Neural cell (in vitro differentiated cells): ENCODE measurements at regions not wholly inside any gene's neighbourhood (a gene's known extent, or its start where the extent isn't known, plus 50 kb on each side); places are given as distances from the start of the nearest gene placed in this dataset.

ENCODE experiments used
- H2AFZ ChIP-seq: fragments of 200-600, 300-800 bp; sonication (generic), shearing (Covaris generic); 2 replicates; pipeline ENCODE4 v1.6.0; 2014; ENCODE audit warnings: low read depth, mild to moderate bottlenecking, antibody characterized with exemption, low read length, moderate library complexity
- H3F3A ChIP-seq: fragments of 200-600 bp; shearing (Covaris generic); 2 replicates; pipeline ENCODE4 v1.6.1; 2016; ENCODE audit warnings: mild to moderate bottlenecking, moderate library complexity, mixed read lengths, antibody characterized with exemption, low read length; ENCODE audit not compliant: insufficient read depth, poor library complexity, severe bottlenecking
- H3K27ac ChIP-seq: fragments of 200-600, 300-800 bp; sonication (generic), shearing (Covaris generic); 2 replicates; pipeline ENCODE4 v1.5.1; 2014; ENCODE audit warnings: mild to moderate bottlenecking, low read length, moderate library complexity
- H3K27me3 ChIP-seq: fragments of 300-800, 200-600 bp; sonication (generic), shearing (Covaris generic); 2 replicates; pipeline ENCODE4 v1.6.0; 2014; ENCODE audit warnings: mild to moderate bottlenecking, low read depth, low read length, moderate library complexity; ENCODE audit not compliant: insufficient read depth
- H3K36me3 ChIP-seq: fragments of 300-800, 200-600 bp; sonication (generic), shearing (Covaris generic); 2 replicates; pipeline ENCODE4 v1.5.1; 2014; ENCODE audit warnings: mild to moderate bottlenecking, antibody characterized with exemption, low read length, moderate library complexity; ENCODE audit not compliant: insufficient read depth
- H3K4me2 ChIP-seq: fragments of 300-800, 200-600 bp; sonication (generic), shearing (Covaris generic); 2 replicates; pipeline ENCODE4 v1.6.0; 2014; ENCODE audit warnings: mild to moderate bottlenecking, low read length
- H3K4me3 ChIP-seq: fragments of 300-800, 200-600 bp; sonication (generic), shearing (Covaris generic); 2 replicates; pipeline ENCODE4 v1.5.1; 2014; ENCODE audit warnings: mild to moderate bottlenecking, low read length, moderate library complexity
- H3K79me2 ChIP-seq: fragments of 200-600 bp; shearing (Covaris generic); replicated peaks from 2 replicates; pipeline ENCODE4 v1.6.0; 2014; ENCODE audit warnings: mild to moderate bottlenecking, low read length, moderate library complexity; ENCODE audit not compliant: insufficient read depth
- H3K9ac ChIP-seq: fragments of 300-800, 200-600 bp; sonication (generic), shearing (Covaris generic); 2 replicates; pipeline ENCODE4 v1.6.1; 2016; ENCODE audit warnings: mild to moderate bottlenecking, low read length, mixed read lengths
- H3K9me2 ChIP-seq: fragments of 200-600 bp; shearing (Covaris generic); 2 replicates; pipeline ENCODE4 v1.6.1; 2016; ENCODE audit warnings: mild to moderate bottlenecking, low read length, mixed read lengths; ENCODE audit not compliant: insufficient read depth
- H3K9me3 ChIP-seq: fragments of 200-600, 300-800 bp; sonication (generic), shearing (Covaris generic); 2 replicates; pipeline ENCODE4 v1.6.1; 2016; ENCODE audit warnings: mild to moderate bottlenecking, mixed run types, low read length, moderate library complexity, mixed read lengths
- H4K20me1 ChIP-seq: fragments of 200-600 bp; shearing (Covaris generic); 2 replicates; pipeline ENCODE4 v1.6.1; 2016; ENCODE audit warnings: mild to moderate bottlenecking, mixed run types; ENCODE audit not compliant: insufficient read depth
- EP300 ChIP-seq: fragments of 450-650 bp; conservative IDR thresholded peaks from 2 replicates; pipeline ENCODE4 v1.6.1; 2014; ENCODE audit warnings: antibody characterized with exemption, mild to moderate bottlenecking, moderate library complexity; ENCODE audit not compliant: poor library complexity, severe bottlenecking
- EZH2 ChIP-seq: fragments of 200-600, 300-800 bp; shearing (Covaris generic), sonication (generic); IDR thresholded peaks from 2 replicates; pipeline ENCODE4 v1.6.1; 2014; ENCODE audit warnings: antibody characterized with exemption, low read length, borderline replicate concordance, mild to moderate bottlenecking; ENCODE audit not compliant: insufficient read depth, poor library complexity, severe bottlenecking
- MXI1 ChIP-seq: fragments of 450-650 bp; conservative IDR thresholded peaks from 2 replicates; pipeline ENCODE4 v1.6.1; 2014; ENCODE audit warnings: antibody characterized with exemption, mild to moderate bottlenecking; ENCODE audit not compliant: poor library complexity, severe bottlenecking
- POLR2AphosphoS5 ChIP-seq: IDR thresholded peaks from 2 replicates; pipeline ENCODE4 v1.6.1; 2012
- RAD21 ChIP-seq: fragments of 450-650 bp; conservative IDR thresholded peaks from 2 replicates; pipeline ENCODE4 v1.6.1; 2014; ENCODE audit warnings: antibody characterized with exemption, mild to moderate bottlenecking, moderate library complexity
- SMC3 ChIP-seq: fragments of 450-650 bp; conservative IDR thresholded peaks from 2 replicates; pipeline ENCODE4 v1.6.1; 2014; ENCODE audit warnings: antibody characterized with exemption, mild to moderate bottlenecking, moderate library complexity; ENCODE audit not compliant: poor library complexity
- TAF1 ChIP-seq: IDR thresholded peaks from 2 replicates; pipeline ENCODE4 v1.6.1; 2012; ENCODE audit warnings: low read depth
- TF ChIP-seq, protein P1 (sequence below): IDR thresholded peaks from 2 replicates; pipeline ENCODE4 v1.6.1; 2012; ENCODE audit warnings: borderline replicate concordance
- TF ChIP-seq, protein P2 (sequence below): fragments of 450-650 bp; IDR thresholded peaks from 2 replicates; pipeline ENCODE4 v1.5.1; 2014; ENCODE audit warnings: antibody characterized with exemption, mild to moderate bottlenecking, moderate library complexity; ENCODE audit not compliant: poor library complexity, severe bottlenecking

DNA sequence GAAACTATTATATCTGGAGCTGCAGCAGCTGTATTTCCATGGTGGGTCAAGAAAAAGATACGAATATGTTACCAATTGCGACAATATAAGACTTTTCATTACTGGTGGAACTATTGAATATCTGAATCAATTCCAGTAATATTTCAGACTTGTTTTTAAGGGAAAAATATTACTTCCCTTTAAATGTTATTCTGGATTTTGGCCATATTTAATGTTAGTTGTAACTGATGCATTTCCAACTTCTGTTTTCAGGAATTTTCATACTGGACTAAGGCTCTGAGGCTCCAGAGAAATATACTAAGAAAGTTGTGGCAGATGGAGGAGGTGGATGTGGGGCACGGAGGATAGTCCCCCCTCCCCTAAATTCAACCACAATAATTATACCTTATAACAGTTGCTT, 555.2 kb upstream of the SETBP1 start:
- Histone ChIP-seq H3K9me3 (no peaks in the 10 kb centered on the region), H3K79me2 (no peaks in the 10 kb centered on the region), H3K4me3 (no peak overlapping the region), H3F3A (no peaks in the 10 kb centered on the region), H2AFZ (no peak overlapping the region), H3K9ac (no peak overlapping the region), H4K20me1 (no peaks in the 10 kb centered on the region), H3K9me2 (no peaks in the 10 kb centered on the region), H3K27me3 (no peaks in the 10 kb centered on the region), H3K4me2 (no peak overlapping the region), H3K36me3 (no peaks in the 10 kb centered on the region), H3K27ac (no peak overlapping the region)
- TF ChIP-seq TAF1 (no peak), MXI1 (no peak), POLR2AphosphoS5 (no peak), EZH2 (no peak), EP300 (no peak), SMC3 (no peak), RAD21 (no peak)
- TF ChIP-seq, protein P1, sequence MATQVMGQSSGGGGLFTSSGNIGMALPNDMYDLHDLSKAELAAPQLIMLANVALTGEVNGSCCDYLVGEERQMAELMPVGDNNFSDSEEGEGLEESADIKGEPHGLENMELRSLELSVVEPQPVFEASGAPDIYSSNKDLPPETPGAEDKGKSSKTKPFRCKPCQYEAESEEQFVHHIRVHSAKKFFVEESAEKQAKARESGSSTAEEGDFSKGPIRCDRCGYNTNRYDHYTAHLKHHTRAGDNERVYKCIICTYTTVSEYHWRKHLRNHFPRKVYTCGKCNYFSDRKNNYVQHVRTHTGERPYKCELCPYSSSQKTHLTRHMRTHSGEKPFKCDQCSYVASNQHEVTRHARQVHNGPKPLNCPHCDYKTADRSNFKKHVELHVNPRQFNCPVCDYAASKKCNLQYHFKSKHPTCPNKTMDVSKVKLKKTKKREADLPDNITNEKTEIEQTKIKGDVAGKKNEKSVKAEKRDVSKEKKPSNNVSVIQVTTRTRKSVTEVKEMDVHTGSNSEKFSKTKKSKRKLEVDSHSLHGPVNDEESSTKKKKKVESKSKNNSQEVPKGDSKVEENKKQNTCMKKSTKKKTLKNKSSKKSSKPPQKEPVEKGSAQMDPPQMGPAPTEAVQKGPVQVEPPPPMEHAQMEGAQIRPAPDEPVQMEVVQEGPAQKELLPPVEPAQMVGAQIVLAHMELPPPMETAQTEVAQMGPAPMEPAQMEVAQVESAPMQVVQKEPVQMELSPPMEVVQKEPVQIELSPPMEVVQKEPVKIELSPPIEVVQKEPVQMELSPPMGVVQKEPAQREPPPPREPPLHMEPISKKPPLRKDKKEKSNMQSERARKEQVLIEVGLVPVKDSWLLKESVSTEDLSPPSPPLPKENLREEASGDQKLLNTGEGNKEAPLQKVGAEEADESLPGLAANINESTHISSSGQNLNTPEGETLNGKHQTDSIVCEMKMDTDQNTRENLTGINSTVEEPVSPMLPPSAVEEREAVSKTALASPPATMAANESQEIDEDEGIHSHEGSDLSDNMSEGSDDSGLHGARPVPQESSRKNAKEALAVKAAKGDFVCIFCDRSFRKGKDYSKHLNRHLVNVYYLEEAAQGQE, result no peak
- TF ChIP-seq, protein P2, sequence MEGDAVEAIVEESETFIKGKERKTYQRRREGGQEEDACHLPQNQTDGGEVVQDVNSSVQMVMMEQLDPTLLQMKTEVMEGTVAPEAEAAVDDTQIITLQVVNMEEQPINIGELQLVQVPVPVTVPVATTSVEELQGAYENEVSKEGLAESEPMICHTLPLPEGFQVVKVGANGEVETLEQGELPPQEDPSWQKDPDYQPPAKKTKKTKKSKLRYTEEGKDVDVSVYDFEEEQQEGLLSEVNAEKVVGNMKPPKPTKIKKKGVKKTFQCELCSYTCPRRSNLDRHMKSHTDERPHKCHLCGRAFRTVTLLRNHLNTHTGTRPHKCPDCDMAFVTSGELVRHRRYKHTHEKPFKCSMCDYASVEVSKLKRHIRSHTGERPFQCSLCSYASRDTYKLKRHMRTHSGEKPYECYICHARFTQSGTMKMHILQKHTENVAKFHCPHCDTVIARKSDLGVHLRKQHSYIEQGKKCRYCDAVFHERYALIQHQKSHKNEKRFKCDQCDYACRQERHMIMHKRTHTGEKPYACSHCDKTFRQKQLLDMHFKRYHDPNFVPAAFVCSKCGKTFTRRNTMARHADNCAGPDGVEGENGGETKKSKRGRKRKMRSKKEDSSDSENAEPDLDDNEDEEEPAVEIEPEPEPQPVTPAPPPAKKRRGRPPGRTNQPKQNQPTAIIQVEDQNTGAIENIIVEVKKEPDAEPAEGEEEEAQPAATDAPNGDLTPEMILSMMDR, result no peak

DNA sequence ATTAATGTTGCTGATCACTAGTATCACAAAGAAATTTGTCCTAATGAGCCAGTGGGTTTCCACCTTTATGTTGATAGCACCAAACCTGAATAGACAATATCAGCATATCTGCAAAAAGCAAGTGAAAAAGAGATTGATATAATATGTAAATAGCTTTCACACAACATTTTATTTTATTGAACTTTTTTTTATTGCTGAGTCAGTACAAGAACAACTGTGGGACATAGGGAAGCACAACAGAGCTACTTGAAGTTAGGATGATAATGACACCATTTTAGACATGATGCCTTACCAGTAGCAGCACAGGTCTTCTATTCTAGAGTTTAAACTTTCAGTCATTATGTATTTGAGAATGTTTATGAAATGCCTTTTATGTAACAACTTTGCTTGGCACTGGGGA, 554.1 kb upstream of the SETBP1 start:
- H3K27ac ChIP-seq, result no peak overlapping the region
- no peaks in the 10 kb centered on the region for H3K9me3 ChIP-seq
- H3K27me3 ChIP-seq, result no peaks in the 10 kb centered on the region
- H3K4me2 ChIP-seq, result no peak overlapping the region
- no peak overlapping the region for H2AFZ ChIP-seq
- no peaks in the 10 kb centered on the region for H3K9me2 ChIP-seq
- no peaks in the 10 kb centered on the region for H3K36me3 ChIP-seq
- no peaks in the 10 kb centered on the region for H3K79me2 ChIP-seq
- TF ChIP-seq, protein P2, result no peak
- TF ChIP-seq MXI1, result no peak
- TF ChIP-seq RAD21, result no peak
- no peak for TF ChIP-seq EZH2
- TF ChIP-seq SMC3, result no peak
- TF ChIP-seq EP300, result no peak
- TF ChIP-seq, protein P1, result no peak
- no peak for TF ChIP-seq POLR2AphosphoS5
- no peak for TF ChIP-seq TAF1
- no peaks in the 10 kb centered on the region for H3F3A ChIP-seq
- no peaks in the 10 kb centered on the region for H4K20me1 ChIP-seq
- no peak overlapping the region for H3K4me3 ChIP-seq
- H3K9ac ChIP-seq, result no peak overlapping the region
